GM18508 (cell line): ENCODE measurements at regions not wholly inside any gene's neighbourhood (a gene's known extent, or its start where the extent isn't known, plus 50 kb on each side); places are given as distances from the start of the nearest gene placed in this dataset.
A peak's percentile ranks its signal among the peaks of the same experiment; 100 is the strongest.
"Not testable (repeated sequence)": the region's sequence is repeated elsewhere in the genome, so short reads cannot be mapped to it uniquely, and the experiment has no call there.

Experiments used
- ATAC-seq: cut with Tn5 transposase; IDR thresholded peaks from one replicate; pipeline ENCODE4 v1.9.1; 2021; ENCODE audit warnings: moderate number of reproducible peaks; ENCODE audit not compliant: insufficient read depth, unreplicated experiment

GRCh38 chr1:178603926-178604325 is 91.0 kb downstream of the TEX35 start:
- no peak for ATAC-seq

DNA sequence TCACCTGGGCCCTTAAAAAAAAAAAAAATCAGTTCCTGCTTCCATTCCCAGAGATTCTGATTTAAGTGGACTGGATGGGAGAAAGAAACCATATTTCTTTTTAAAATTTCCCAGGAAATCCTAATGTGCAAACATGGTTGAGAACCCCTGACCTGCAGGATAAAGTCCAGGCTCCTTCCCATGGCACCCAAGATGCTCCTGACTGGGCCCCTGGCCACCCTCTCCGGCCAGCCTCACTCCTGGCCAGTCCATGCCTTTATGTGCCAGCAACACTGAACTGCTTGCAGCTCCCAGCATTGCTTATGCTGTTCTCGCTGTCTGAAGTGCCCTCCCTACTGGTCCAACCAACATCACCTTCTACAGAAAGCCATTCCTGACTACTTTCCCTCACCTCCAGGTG is 93.9 kb downstream of the TEX35 start:
- ATAC-seq, result no peak

DNA sequence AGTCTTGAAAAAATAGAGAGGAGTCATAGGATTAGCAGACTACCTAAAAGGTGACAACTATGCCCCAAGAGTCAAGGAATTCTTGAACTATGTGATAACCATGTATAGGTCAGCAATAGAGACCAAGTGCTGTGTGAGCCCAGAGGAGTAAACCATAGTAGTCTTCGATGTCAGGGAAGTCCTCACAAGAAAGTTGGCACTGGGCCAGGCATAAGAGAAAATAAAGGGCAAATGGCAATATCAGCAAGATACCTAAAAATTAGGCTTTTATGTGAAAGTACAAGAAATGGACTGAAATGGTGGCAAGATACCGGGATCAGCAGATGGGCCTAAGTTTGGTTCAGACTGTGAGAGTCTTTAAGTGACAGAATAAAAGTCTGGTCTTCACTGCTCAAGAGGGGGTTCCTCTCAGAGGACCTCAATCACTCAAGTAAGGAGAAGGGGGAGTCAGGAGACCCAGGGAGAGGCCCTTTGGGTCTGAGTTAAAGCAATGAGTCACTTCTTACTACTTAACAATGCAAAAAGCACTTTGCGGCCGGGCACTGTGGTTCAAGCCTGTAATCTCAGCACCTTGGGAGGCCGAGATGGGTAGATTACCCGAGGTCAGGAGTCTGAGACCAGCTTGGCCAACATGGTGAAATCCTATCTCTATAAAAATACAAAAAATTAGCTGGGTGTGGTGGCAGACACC is 95.0 kb downstream of the TEX35 start:
- peak; percentile 40 for ATAC-seq

- ATAC-seq, result no peak
These were observed 96.1 kb downstream of the TEX35 start for GRCh38 chr1:178609015-178609414.

DNA sequence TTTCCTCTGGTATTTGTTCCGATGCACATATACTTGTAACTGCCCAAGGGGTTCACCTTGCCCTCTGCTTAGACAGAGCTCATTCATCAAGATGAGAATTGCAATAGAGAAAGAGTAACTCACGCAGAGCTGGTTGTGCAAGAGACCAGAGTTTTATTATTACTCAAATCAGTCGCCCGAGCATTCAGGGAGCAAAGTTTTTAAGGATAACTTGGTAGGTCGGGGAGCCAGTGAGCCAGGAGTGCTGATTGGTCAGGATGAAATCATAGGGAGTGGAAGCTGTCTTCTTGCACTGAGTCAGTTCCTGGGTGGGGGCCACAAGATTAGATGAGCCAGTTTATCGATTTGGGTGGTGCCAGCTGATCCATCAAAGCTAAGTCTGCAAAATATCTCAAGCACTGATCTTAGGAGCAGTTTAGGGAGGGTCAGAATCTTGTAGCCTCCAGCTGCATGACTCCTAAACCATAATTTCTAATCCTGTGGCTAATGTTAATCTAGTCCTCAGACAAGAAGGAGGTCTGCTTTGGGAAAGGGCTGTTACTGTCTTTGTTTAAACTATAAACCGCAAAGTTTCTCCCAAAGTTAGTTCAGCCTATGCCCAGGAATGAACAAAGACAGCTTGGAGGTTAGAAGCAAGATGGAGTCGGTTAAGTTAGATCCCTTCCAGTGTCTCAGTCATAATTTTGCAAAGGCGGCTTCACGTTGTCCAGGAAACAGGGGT is 97.9 kb downstream of the TEX35 start:
- ATAC-seq, result not testable (repeated sequence)

GRCh38 chr1:178612261-178612660 is 99.4 kb downstream of the TEX35 start:
- no peak for ATAC-seq

GRCh38 chr1:178613271-178613945 is 100.5 kb downstream of the TEX35 start:
- ATAC-seq, result no peak

GRCh38 chr1:178614286-178614685 is 101.4 kb downstream of the TEX35 start:
- ATAC-seq, result no peak

GRCh38 chr1:178619042-178619927 is 105.8 kb upstream of the RALGPS2 start:
- no peak for ATAC-seq

GRCh38 chr1:178620584-178621475 is 104.2 kb upstream of the RALGPS2 start:
- no peak for ATAC-seq

GRCh38 chr1:178621822-178622221 is 103.2 kb upstream of the RALGPS2 start:
- ATAC-seq, result no peak

DNA sequence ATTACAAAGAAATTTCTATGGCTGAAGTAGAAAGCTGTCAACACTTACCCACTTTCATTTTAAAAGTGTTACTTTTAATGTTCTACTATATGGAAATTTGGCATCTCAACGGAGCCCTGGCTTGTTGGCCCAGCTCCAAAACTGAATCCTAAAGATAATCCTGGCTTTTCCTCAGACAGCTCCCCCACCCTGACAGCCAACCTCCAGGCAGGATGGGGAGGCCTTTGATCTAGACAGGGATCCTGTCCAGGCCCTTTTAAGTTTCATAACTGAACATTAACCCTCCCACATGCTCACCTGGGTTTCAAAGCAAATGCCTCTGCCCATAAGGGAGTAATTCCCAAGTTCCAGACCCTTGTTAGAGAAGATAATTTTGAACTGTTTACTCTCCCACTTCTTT is 99.3 kb upstream of the RALGPS2 start:
- ATAC-seq, result no peak

DNA sequence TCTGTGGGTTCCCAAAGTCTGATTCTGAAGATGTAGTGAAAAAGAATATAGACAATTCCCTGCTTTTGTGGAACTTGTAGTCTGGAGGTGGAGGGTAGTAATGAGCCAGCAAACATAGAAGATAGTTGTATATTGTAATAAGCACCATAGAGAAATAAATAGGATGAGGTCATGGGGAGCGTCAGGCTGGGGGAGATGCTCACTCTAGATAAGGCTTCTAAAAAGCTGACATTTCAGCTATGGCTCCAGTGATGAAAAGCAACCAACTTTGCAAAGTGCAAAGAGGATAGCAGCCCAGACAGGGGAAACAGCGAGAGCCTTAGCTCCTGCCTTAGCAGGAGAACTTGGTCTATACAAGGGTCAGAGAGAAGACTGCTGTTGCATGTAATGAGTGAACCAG is 98.0 kb upstream of the RALGPS2 start:
- ATAC-seq, result no peak

- ATAC-seq, result no peak
These were observed 96.3 kb upstream of the RALGPS2 start for GRCh38 chr1:178628637-178629251.

DNA sequence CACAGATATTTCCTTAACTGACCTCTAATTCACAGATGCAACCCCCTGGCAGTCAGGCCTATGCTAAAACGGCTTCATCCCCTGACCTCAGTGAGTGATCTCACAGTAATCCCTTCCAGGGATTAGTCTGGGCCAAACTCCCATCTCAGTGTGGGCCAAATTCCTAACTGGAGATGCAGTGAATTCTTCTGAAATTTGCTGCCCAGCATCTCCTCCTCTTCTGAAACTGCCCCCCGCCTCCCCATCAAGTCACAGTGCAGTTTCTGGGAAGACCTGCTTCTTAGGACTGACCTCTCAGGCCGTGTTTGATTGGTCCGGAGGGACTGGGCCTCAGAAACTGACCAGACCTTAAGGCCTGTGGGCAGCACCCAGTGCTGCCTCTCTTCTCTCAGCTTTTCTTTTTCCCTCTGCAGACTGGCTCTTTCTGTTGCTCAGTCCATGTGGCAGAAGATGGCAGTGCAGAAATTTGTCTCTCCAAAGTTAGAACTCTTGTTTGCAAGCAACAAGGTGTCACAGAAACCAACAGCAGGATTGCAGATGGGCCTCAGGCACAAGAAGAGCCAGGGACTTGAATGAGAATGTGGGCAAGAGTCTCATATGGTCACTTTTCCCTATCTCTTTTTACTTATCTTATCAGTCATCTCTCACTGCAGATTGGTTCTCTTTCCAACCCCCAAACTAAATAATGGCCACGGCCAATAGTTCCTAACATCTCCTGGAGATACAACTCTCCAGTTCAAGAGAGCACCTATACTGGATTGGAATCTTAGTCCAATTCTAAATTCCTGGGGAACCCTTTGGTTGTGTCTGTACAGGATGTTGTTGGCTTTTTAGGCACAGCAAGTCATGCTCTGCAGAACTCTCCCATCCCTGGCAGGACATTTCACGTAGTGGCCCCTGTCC is 95.5 kb upstream of the RALGPS2 start:
- ATAC-seq, result no peak

DNA sequence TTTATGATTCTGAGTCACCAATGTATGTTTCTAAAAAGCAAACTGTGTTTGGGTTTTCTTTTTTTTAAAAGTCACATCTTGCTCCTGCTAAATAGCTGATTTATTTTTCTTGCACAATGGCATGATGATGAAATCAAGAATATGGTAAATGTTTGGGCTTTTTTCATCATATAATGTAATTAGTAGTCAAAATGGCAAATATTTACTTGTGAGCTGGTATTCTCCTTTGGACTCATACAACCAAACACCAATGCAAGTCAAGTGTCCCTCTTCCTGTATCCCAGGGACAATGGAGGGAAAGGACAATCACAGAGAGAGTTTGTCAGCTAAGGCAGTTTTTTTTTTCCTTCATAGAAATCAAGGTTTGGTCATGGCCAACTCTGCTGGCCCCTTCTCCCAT is 94.6 kb upstream of the RALGPS2 start:
- no peak for ATAC-seq

- ATAC-seq, result no peak
These were observed 92.4 kb upstream of the RALGPS2 start for GRCh38 chr1:178632653-178633052.

GRCh38 chr1:178633056-178633455 is 92.0 kb upstream of the RALGPS2 start:
- ATAC-seq, result no peak
